K562 (cell line): ENCODE measurements at regions not wholly inside any gene's neighbourhood (a gene's known extent, or its start where the extent isn't known, plus 50 kb on each side); places are given as distances from the start of the nearest gene placed in this dataset.

Experiments used
- ATAC-seq: fragments of 200-7000 bp; cut with Tn5 transposase; 3 replicates; pipeline ENCODE4 v1.9.1; 2020; ENCODE audit warnings: moderate library complexity
- BruUV-seq: library from RNA; stranded (reverse); fragments of 400-500 nt; replicated peaks from 2 replicates; lab custom pipeline; 2021; lab: Mats Ljungman, UMichigan
- CTCF ChIA-PET: fragments of 300-600 bp; formaldehyde crosslinking; extraction: SDS; loops from one replicate; lab custom pipeline; 2021; ENCODE audit warnings: low intra/inter-chr PET ratio; lab: Yijun Ruan, JAX
- POLR2A ChIA-PET: fragments of 300-600, 350-650 bp; sonication (Branson Sonifier 250); formaldehyde crosslinking; extraction: SDS; loops from one replicate; lab custom pipeline; 2021; ENCODE audit warnings: antibody characterized with exemption, inconsistent platforms; lab: Yijun Ruan, JAX
- DNase-seq, 4 experiments: peaks; one replicate each; pipeline versions ENCODE4 v3.0.0 to v3.0.0-alpha.2; 2011 to 2018; ENCODE audit warnings: low spot score in 3 of 4, mixed read lengths in 3 of 4; ENCODE audit errors: extremely low read depth in 1 of 4
- FAIRE-seq: peaks from 2 replicates; lab custom pipeline; 2011; peaks lifted over from hg19 to GRCh38; lab: Jason Lieb, UNC
- H2AFZ ChIP-seq: 2 replicates; pipeline ENCODE4 v1.6.0; 2011; ENCODE audit warnings: low read depth, low read length, control low read depth, inconsistent platforms
- H3K27ac ChIP-seq: fragments of 200-600 bp; 3 replicates; pipeline ENCODE4 v1.8.0; 2011; ENCODE audit warnings: low read depth, mild to moderate bottlenecking, control low read depth, inconsistent platforms, low read length, moderate library complexity, mixed read lengths; ENCODE audit errors: extremely low read depth
- H3K27me3 ChIP-seq, 2 experiments: fragments of 300-600 bp in 1 of 2; 2 replicates in 1 of 2; 3 replicates in 1 of 2; pipeline versions ENCODE4 v1.6.0 to v1.8.0; 2011; ENCODE audit warnings: inconsistent platforms in 2 of 2, low read length in 2 of 2, mild to moderate bottlenecking in 1 of 2, mixed read lengths in 1 of 2, moderate library complexity in 1 of 2; ENCODE audit not compliant: control insufficient read depth in 2 of 2, insufficient read depth in 2 of 2
- H3K36me3 ChIP-seq: fragments of 300-600 bp; 3 replicates; pipeline ENCODE4 v1.8.0; 2011; ENCODE audit warnings: mild to moderate bottlenecking, low read length, inconsistent platforms; ENCODE audit not compliant: control insufficient read depth, insufficient read depth
- H3K4me1 ChIP-seq, 2 experiments: fragments of 200-600 bp in 1 of 2; replicated peaks in 1 of 2; 2 replicates in 1 of 2; 3 replicates in 1 of 2; pipeline versions ENCODE4 v1.5.1 to v1.8.0; 2011; ENCODE audit warnings: inconsistent platforms in 2 of 2, low read length in 2 of 2, mild to moderate bottlenecking in 1 of 2, mixed read lengths in 1 of 2, moderate library complexity in 1 of 2; ENCODE audit not compliant: control insufficient read depth in 2 of 2, insufficient read depth in 2 of 2
- H3K4me2 ChIP-seq: 2 replicates; pipeline ENCODE4 v1.6.1; 2011; ENCODE audit warnings: low read length, control low read depth, inconsistent platforms, mixed read lengths; ENCODE audit not compliant: insufficient read depth
- H3K4me3 ChIP-seq: fragments of 200-600 bp; sonication (generic), shearing (Covaris generic); 2 replicates; pipeline ENCODE4 v1.5.1; 2016; ENCODE audit warnings: control low read depth, inconsistent platforms
- H3K79me2 ChIP-seq: fragments of 200-600 bp; 3 replicates; pipeline ENCODE4 v1.8.0; 2011; ENCODE audit warnings: low read length, inconsistent platforms; ENCODE audit not compliant: control insufficient read depth, insufficient read depth
- H3K9ac ChIP-seq, 2 experiments: 2 replicates each; pipeline versions ENCODE4 v1.6.0 to v1.6.1; 2011; ENCODE audit warnings: low read depth in 2 of 2, low read length in 2 of 2, control low read depth in 1 of 2, inconsistent platforms in 1 of 2, mild to moderate bottlenecking in 1 of 2, mixed read lengths in 1 of 2; ENCODE audit not compliant: insufficient read depth in 1 of 2
- H3K9me1 ChIP-seq: one replicate; pipeline ENCODE4 v1.6.0; 2011; ENCODE audit warnings: inconsistent platforms, mild to moderate bottlenecking, low read length, moderate library complexity; ENCODE audit not compliant: control insufficient read depth, insufficient read depth
- H3K9me3 ChIP-seq: replicated peaks from 2 replicates; pipeline ENCODE4 v1.5.1; 2011; ENCODE audit warnings: low read depth, low read length, inconsistent platforms; ENCODE audit not compliant: control insufficient read depth, insufficient read depth
- H4K20me1 ChIP-seq: replicated peaks from 2 replicates; pipeline ENCODE4 v1.6.1; 2011; ENCODE audit warnings: low read length, inconsistent platforms, mixed read lengths; ENCODE audit not compliant: control insufficient read depth, insufficient read depth
- ATF3 ChIP-seq, 2 experiments: fragments of 450-650 bp in 1 of 2; sonication (generic) in 1 of 2; formaldehyde crosslinking in 1 of 2; IDR thresholded peaks in 1 of 2; conservative IDR thresholded peaks in 1 of 2; 2 replicates each; pipeline versions ENCODE4 v1.6.1 to v1.8.1; 2016 to 2023; ENCODE audit warnings: mild to moderate bottlenecking in 2 of 2, moderate library complexity in 2 of 2, inconsistent platforms in 1 of 2, missing genetic modification reagents in 1 of 2
- CBX3 ChIP-seq, 2 experiments: IDR thresholded peaks; 1 replicate in 1 of 2; 2 replicates in 1 of 2; pipeline ENCODE4 v1.6.1; 2012; ENCODE audit warnings: inconsistent platforms in 2 of 2, low read length in 2 of 2, borderline replicate concordance in 1 of 2, control low read depth in 1 of 2
- CEBPG ChIP-seq, 3 experiments: fragments of 200-800 bp in 1 of 3; sonication (Bioruptor generic) in 1 of 3; sonication (generic) in 1 of 3; formaldehyde crosslinking in 1 of 3; IDR thresholded peaks in 2 of 3; conservative IDR thresholded peaks in 1 of 3; 2 replicates each; pipeline versions ENCODE4 v1.6.1 to v1.8.0; 2016 to 2022; ENCODE audit warnings: missing compliant biosample characterization in 2 of 3, missing genetic modification characterization in 2 of 3, mild to moderate bottlenecking in 1 of 3, missing genetic modification reagents in 1 of 3
- EHMT2 ChIP-seq: fragments of 450-650 bp; IDR thresholded peaks from 2 replicates; pipeline ENCODE4 v1.6.1; 2018; ENCODE audit warnings: antibody characterized with exemption
- NELFE ChIP-seq: IDR thresholded peaks from 2 replicates; pipeline ENCODE4 v1.6.1; 2011; ENCODE audit warnings: mild to moderate bottlenecking; ENCODE audit not compliant: insufficient read depth, insufficient read length
- PHF21A ChIP-seq: fragments of 450-650 bp; IDR thresholded peaks from 2 replicates; pipeline ENCODE4 v1.6.1; 2017; ENCODE audit warnings: low read depth, borderline replicate concordance
- RBFOX2 ChIP-seq: fragments of 200-400 bp; formaldehyde crosslinking; IDR thresholded peaks from 2 replicates; pipeline ENCODE4 v1.6.1; 2017; ENCODE audit warnings: low read depth, mild to moderate bottlenecking, low read length, moderate library complexity
- RBM15 ChIP-seq: fragments of 200-400 bp; formaldehyde crosslinking; IDR thresholded peaks from 2 replicates; pipeline ENCODE4 v1.6.1; 2018; ENCODE audit warnings: mild to moderate bottlenecking, low read length, moderate library complexity; ENCODE audit not compliant: insufficient read depth
- SFPQ ChIP-seq: fragments of 200-400 bp; formaldehyde crosslinking; IDR thresholded peaks from 2 replicates; pipeline ENCODE4 v1.6.1; 2017; ENCODE audit warnings: mild to moderate bottlenecking, low read depth, low read length, moderate library complexity
- ZC3H11A ChIP-seq: IDR thresholded peaks from 2 replicates; pipeline ENCODE4 v1.6.1; 2012; ENCODE audit warnings: low read depth, low read length, improper control_type of control experiment
- ZNF121 ChIP-seq: sonication (generic); formaldehyde crosslinking; conservative IDR thresholded peaks from 2 replicates; pipeline ENCODE4 v1.8.0; 2022; ENCODE audit warnings: missing genetic modification reagents
- ZNF124 ChIP-seq: sonication (generic); formaldehyde crosslinking; IDR thresholded peaks from 2 replicates; pipeline ENCODE4 v1.8.1; 2022; ENCODE audit warnings: missing genetic modification reagents
- ZNF224 ChIP-seq: sonication (generic); formaldehyde crosslinking; IDR thresholded peaks from 2 replicates; pipeline ENCODE4 v1.8.0; 2022; ENCODE audit warnings: mild to moderate bottlenecking, missing genetic modification reagents
- ZNF561 ChIP-seq: fragments of 450-650 bp; formaldehyde crosslinking; conservative IDR thresholded peaks from 2 replicates; pipeline ENCODE4 v1.4.0; 2020; ENCODE audit warnings: mild to moderate bottlenecking, moderate library complexity
- ZNF639 ChIP-seq, 2 experiments: fragments of 200-800 bp in 1 of 2; sonication (Bioruptor generic) in 1 of 2; sonication (generic) in 1 of 2; formaldehyde crosslinking in 1 of 2; IDR thresholded peaks in 1 of 2; conservative IDR thresholded peaks in 1 of 2; 2 replicates each; pipeline versions ENCODE4 v1.5.0 to v1.6.1; 2016 to 2020; ENCODE audit warnings: missing compliant biosample characterization in 1 of 2, missing genetic modification characterization in 1 of 2, missing genetic modification reagents in 1 of 2
- WGBS: fragments of 100-300 bp; shearing (Covaris generic); methylation state at CpG from one replicate; pipeline ENCODE4 v1.1.6; 2016; ENCODE audit warnings: low coverage, mixed read lengths; ENCODE audit not compliant: insufficient coverage; ENCODE audit errors: missing lambda C conversion rate; 5-methylcytosine and 5-hydroxymethylcytosine counted together
- in situ Hi-C: fragments of 300-500 bp; cut with MboI; formaldehyde crosslinking; loops from 4 replicates; pipeline ENCODE4 v1.15.0; 2018; ENCODE audit warnings: inconsistent platforms, mixed read lengths
- intact Hi-C: fragments of 100-400 bp; cut with micrococcal nuclease; formaldehyde crosslinking; loops from 2 replicates; pipeline ENCODE4 v1.14.2; 2022

- H3K4me2 ChIP-seq = no peak overlapping the region
- DNase-seq = peak; percentile 86 to 97 (median 93)
- WGBS = 4% methylated on average over 8 of the region's 8 CpGs
- BruUV-seq = no TSS peak
- no peaks in the 10 kb centered on the region for H3K79me2 ChIP-seq
- no peak overlapping the region for H3K9ac ChIP-seq
- peaks cover 21 to 37% of the 10 kb centered on the region in 2 experiments for H3K27me3 ChIP-seq
- no peak overlapping the region for H2AFZ ChIP-seq
- H3K36me3 ChIP-seq = no peaks in the 10 kb centered on the region
- in situ Hi-C loops (no loop called here), intact Hi-C loops (loop anchor here (5.0 kb wide), 4 partner anchors 41 to 391 kb away; no protein-coding TSS in a partner anchor)
- ChIA-PET CTCF (interaction anchor here (0.8 to 0.9 kb wide), 2 partner anchors 43 to 114 kb away, joined by 3 read pairs; no protein-coding TSS in a partner anchor), POLR2A (interaction anchor here (0.5 to 1.1 kb wide), 12 partner anchors 13 to 850 kb away, joined by 3 to 5 read pairs (median 3); no protein-coding TSS in a partner anchor)
- H3K9me3 ChIP-seq = no peaks in the 10 kb centered on the region
- peak; percentile 87 for ATAC-seq
- no peaks in the 10 kb centered on the region for H4K20me1 ChIP-seq
- no peak overlapping the region for H3K4me3 ChIP-seq
- FAIRE-seq = peak; percentile 84
- H3K9me1 ChIP-seq = peaks cover 2% of the 10 kb centered on the region
- H3K4me1 ChIP-seq = peaks cover 0 to 2% of the 10 kb centered on the region in 2 experiments; a peak in 2 of 5 replicates
- no peak overlapping the region for H3K27ac ChIP-seq
- TF ChIP-seq RBM15 (no peak), CEBPG (CRISPR knock-in tag; IDR thresholded peaks at IDR 0.05) (0 out of 2 replicates have a peak, but pooled peaks have one; percentile 17), CEBPG (tag; conservative IDR thresholded peaks at IDR 0.05 in 1 of 2, IDR thresholded peaks at IDR 0.05 in 1 of 2) (no peak), ZNF639 (CRISPR knock-in tag; conservative IDR thresholded peaks at IDR 0.05 in 1 of 2, IDR thresholded peaks at IDR 0.05 in 1 of 2) (no peak), ZNF121 (CRISPR knock-in tag) (no peak), ATF3 (IDR thresholded peaks at IDR 0.05) (no peak), ATF3 (CRISPR knock-in tag; conservative IDR thresholded peaks at IDR 0.05) (peak; percentile 12; the same call in 1 of the 2 replicates), CBX3 (IDR thresholded peaks at IDR 0.05; ENCODE audit: borderline replicate concordance in 1 of 2, low read length in 2 of 2) (peak in 1 of 2 experiments; percentile 59; a peak in 1 of 3 replicates), NELFE (no peak), ZNF561 (CRISPR knock-in tag) (no peak), RBFOX2 (no peak), ZNF224 (CRISPR knock-in tag) (peak; percentile 46; the same call in 1 of the 2 replicates), ZNF124 (CRISPR knock-in tag) (peak; percentile 87; the same call in 1 of the 2 replicates), ZC3H11A (no peak), PHF21A (no peak), SFPQ (no peak), EHMT2 (no peak)
These were observed 120.7 kb upstream of the TOP3B start for GRCh38 chr22:22103078-22103875.
